ENCODE measurements at regions not wholly inside any gene's neighbourhood (a gene's known extent, or its start where the extent isn't known, plus 50 kb on each side); places are given as distances from the start of the nearest gene placed in this dataset.

DNA sequence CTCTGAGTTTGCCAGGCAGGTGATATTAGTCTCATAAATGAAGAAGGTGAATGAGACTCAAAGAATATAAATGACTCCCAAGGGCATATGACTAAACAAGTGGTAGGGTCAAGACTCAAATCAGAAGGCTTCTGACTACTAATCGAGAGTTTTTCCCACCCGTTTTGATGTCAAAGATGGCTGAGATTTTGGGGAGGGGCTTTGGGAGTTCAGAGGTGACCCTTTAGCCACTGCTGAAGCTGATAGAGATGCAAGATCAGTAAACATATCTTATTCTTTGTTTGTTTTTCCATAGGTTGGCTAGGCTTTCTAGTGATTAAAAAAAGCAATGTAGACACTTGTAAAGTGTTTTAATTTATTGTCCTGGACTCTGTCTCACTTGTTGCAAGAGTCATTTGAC, 239.6 kb upstream of the PLEKHG7 start:
- Histone ChIP-seq H3K4me3 (ENCODE audit: low read depth, low read length) (no peak overlapping the region), H3K4me1 (ENCODE audit: control insufficient read depth, insufficient read depth, low read length) (peaks cover 19% of the 10 kb centered on the region), H3K9ac (ENCODE audit: low read depth, low read length) (no peak overlapping the region), H3K27me3 (ENCODE audit: control insufficient read depth, insufficient read depth, low read length) (no peaks in the 10 kb centered on the region), H3K36me3 (ENCODE audit: control insufficient read depth, insufficient read depth, low read length) (no peaks in the 10 kb centered on the region), H3K9me3 (ENCODE audit: control insufficient read depth, insufficient read depth, low read length) (no peaks in the 10 kb centered on the region)

DNA sequence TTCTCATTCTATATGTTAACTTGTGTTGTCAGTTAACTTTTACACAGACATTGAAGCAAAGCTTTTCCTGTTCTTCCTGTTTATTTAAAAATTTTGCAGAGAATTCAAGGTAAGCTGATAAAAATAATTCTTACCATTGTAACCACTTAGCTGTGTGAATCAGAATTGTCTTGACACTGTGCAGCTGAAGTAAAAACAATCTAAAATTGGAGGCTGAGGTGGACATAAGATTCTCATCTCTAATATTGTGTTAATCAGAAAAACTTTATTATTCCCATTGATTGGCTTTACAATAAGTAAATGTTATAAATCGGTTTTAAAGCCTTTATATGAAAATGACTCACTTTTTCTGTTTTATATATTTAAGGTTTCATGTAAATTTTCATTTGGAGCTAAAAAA, 240.3 kb upstream of the PLEKHG7 start:
- H3K36me3 ChIP-seq (ENCODE audit: control insufficient read depth, insufficient read depth, low read length) = no peaks in the 10 kb centered on the region
- no peak overlapping the region for H3K4me3 ChIP-seq (ENCODE audit: low read depth, low read length)
- no peaks in the 10 kb centered on the region for H3K9me3 ChIP-seq (ENCODE audit: control insufficient read depth, insufficient read depth, low read length)
- H3K27me3 ChIP-seq (ENCODE audit: control insufficient read depth, insufficient read depth, low read length) = no peaks in the 10 kb centered on the region
- H3K9ac ChIP-seq (ENCODE audit: low read depth, low read length) = no peak overlapping the region
- peaks cover 19% of the 10 kb centered on the region for H3K4me1 ChIP-seq (ENCODE audit: control insufficient read depth, insufficient read depth, low read length)

DNA sequence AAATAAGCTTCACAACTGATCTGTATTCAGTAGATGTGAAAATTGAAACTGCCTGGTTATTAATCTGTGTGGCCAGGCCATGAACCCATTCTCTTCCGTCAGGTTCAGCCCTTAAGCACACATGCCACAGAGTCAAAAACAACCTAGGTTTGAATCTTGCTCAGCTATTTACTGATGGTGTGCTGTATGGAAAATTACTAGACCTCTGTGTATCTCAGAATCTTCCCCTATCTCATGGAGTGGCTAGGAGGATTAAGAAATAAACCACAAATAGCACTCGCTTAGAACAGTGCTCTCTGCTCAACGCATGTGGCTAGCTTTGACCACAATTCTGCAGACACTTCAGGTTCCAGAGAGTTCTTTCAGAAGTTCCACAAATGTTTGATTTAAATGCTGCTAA, 240.7 kb upstream of the PLEKHG7 start:
- Histone ChIP-seq H3K36me3 (ENCODE audit: control insufficient read depth, insufficient read depth, low read length) (no peaks in the 10 kb centered on the region), H3K4me3 (ENCODE audit: low read depth, low read length) (no peak overlapping the region), H3K9me3 (ENCODE audit: control insufficient read depth, insufficient read depth, low read length) (no peaks in the 10 kb centered on the region), H3K4me1 (ENCODE audit: control insufficient read depth, insufficient read depth, low read length) (peaks cover 17% of the 10 kb centered on the region), H3K27me3 (ENCODE audit: control insufficient read depth, insufficient read depth, low read length) (no peaks in the 10 kb centered on the region), H3K9ac (ENCODE audit: low read depth, low read length) (no peak overlapping the region)

DNA sequence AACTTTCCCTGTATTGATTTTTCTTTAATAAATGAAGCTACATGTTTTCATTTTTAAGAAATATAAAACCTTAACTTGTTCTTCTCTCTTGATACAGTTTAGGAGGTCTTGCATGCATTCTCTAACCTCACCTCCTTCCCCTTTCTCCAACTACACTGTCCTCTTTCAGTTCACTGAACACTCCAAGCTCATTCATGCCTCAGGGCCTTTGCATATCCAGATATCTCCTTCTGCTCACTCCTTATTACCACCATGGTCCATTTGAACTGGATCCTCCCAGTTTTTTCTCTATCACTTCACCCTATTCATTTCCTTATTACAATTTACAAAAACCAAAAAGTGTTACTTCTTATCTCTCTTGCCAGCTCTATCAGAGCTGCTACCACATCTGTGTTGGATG, 242.9 kb upstream of the PLEKHG7 start:
- H3K4me1 ChIP-seq (ENCODE audit: control insufficient read depth, insufficient read depth, low read length) = peaks cover 4% of the 10 kb centered on the region
- H3K4me3 ChIP-seq (ENCODE audit: low read depth, low read length) = no peak overlapping the region
- H3K27me3 ChIP-seq (ENCODE audit: control insufficient read depth, insufficient read depth, low read length) = no peaks in the 10 kb centered on the region
- no peak overlapping the region for H3K9ac ChIP-seq (ENCODE audit: low read depth, low read length)
- no peaks in the 10 kb centered on the region for H3K36me3 ChIP-seq (ENCODE audit: control insufficient read depth, insufficient read depth, low read length)
- no peaks in the 10 kb centered on the region for H3K9me3 ChIP-seq (ENCODE audit: control insufficient read depth, insufficient read depth, low read length)

DNA sequence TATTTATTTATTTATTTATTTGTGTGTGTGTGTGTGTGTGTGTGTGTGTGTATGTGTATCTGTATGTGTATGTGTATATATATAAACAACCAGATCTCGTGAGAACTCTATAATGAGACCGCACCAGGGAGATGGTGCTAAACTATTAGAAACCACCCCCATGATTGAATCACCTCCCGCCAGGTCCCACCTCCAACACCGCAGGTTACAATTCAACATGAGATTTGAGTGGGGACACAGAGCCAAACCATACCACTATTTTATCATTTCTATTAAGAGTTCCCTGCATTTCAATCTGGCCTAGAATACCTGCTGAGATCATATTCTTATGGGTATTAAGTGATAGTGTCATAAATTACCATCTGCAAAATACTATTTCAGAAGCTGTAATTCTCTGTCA, 243.8 kb upstream of the PLEKHG7 start:
- Histone ChIP-seq H3K9me3 (ENCODE audit: control insufficient read depth, insufficient read depth, low read length) (no peaks in the 10 kb centered on the region), H3K27me3 (ENCODE audit: control insufficient read depth, insufficient read depth, low read length) (no peaks in the 10 kb centered on the region), H3K4me1 (ENCODE audit: control insufficient read depth, insufficient read depth, low read length) (no peaks in the 10 kb centered on the region), H3K9ac (ENCODE audit: low read depth, low read length) (no peak overlapping the region), H3K4me3 (ENCODE audit: low read depth, low read length) (no peak overlapping the region), H3K36me3 (ENCODE audit: control insufficient read depth, insufficient read depth, low read length) (no peaks in the 10 kb centered on the region)

DNA sequence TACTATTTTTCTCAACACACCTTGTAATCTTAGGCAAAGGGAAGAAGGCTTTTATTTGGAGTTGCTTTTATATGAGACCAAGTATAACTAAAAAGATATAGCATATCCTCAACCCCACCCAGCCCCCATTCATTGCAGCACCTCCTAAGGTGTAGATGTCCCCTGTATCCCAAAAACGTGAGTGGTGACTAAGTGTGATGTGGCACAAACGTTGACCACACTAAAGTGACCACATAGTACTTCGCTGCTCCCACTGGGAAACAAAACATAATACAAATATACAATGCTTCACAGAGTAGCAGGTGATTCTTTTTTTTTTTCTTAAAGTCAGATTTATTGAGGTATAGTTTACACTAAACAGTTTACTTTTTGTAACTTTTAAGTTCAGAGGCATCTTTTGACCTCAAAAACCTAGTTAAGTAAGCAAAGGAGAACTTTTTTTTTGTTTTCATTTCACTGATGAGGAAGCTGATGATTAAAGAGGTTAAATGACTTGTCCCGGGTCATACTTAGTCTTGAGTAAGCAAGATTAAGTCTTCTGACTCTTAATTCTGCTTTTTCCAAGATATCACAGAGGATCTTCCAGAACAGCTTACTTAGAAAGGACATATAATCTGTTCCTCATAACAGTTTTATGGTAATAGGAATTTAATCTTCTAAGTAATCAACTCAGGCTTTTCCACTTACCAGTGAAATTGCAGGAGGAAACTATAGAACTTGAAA, 245.2 kb upstream of the PLEKHG7 start:
- Histone ChIP-seq H3K36me3 (ENCODE audit: control insufficient read depth, insufficient read depth, low read length) (no peaks in the 10 kb centered on the region), H3K4me1 (ENCODE audit: control insufficient read depth, insufficient read depth, low read length) (no peaks in the 10 kb centered on the region), H3K9ac (ENCODE audit: low read depth, low read length) (no peak overlapping the region), H3K27me3 (ENCODE audit: control insufficient read depth, insufficient read depth, low read length) (no peaks in the 10 kb centered on the region), H3K9me3 (ENCODE audit: control insufficient read depth, insufficient read depth, low read length) (no peaks in the 10 kb centered on the region), H3K4me3 (ENCODE audit: low read depth, low read length) (no peak overlapping the region)

DNA sequence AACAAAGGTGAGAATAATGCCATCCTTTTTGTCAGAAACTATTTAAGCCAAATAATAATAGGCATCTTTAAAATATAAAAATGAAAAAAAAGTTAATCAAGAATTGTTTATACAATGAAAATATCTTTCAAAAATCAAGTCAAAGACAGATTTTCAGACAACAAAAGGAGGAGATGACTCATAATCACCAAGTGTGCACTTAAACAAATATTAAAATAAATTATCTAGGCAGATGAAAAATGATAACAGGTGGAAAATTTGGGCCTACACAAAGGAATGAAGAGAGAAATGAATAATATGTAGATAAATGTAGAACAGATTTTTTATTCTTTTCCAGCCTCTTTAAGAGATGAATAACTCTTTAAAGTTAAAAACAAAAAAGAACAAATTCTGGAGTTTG, 250.0 kb upstream of the PLEKHG7 start:
- no peaks in the 10 kb centered on the region for H3K9me3 ChIP-seq (ENCODE audit: control insufficient read depth, insufficient read depth, low read length)
- H3K4me1 ChIP-seq (ENCODE audit: control insufficient read depth, insufficient read depth, low read length) = no peaks in the 10 kb centered on the region
- no peak overlapping the region for H3K9ac ChIP-seq (ENCODE audit: low read depth, low read length)
- no peak overlapping the region for H3K4me3 ChIP-seq (ENCODE audit: low read depth, low read length)
- no peaks in the 10 kb centered on the region for H3K36me3 ChIP-seq (ENCODE audit: control insufficient read depth, insufficient read depth, low read length)
- H3K27me3 ChIP-seq (ENCODE audit: control insufficient read depth, insufficient read depth, low read length) = no peaks in the 10 kb centered on the region

DNA sequence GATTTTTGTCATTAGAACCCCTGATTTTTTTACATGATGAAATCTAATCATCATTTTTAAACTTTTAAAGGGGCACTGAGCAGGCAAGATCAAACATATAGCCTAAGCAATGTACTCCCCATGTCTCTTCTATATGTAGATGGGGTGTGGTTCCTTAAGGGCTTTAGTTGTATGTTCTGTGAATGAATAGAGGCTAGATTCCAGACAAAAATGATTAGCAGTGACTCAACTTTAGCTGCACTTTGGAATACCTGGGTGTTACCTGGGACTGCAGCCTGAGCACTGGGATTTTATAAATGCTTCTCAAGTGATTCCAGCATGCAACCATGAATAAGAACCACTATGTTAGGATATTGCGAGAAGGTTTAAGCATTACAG, 256.7 kb upstream of the PLEKHG7 start:
- Histone ChIP-seq H3K9ac (ENCODE audit: low read depth, low read length) (no peak overlapping the region), H3K27me3 (ENCODE audit: control insufficient read depth, insufficient read depth, low read length) (no peaks in the 10 kb centered on the region), H3K9me3 (ENCODE audit: control insufficient read depth, insufficient read depth, low read length) (no peaks in the 10 kb centered on the region), H3K4me3 (ENCODE audit: low read depth, low read length) (no peak overlapping the region), H3K4me1 (ENCODE audit: control insufficient read depth, insufficient read depth, low read length) (no peaks in the 10 kb centered on the region), H3K36me3 (ENCODE audit: control insufficient read depth, insufficient read depth, low read length) (no peaks in the 10 kb centered on the region)

DNA sequence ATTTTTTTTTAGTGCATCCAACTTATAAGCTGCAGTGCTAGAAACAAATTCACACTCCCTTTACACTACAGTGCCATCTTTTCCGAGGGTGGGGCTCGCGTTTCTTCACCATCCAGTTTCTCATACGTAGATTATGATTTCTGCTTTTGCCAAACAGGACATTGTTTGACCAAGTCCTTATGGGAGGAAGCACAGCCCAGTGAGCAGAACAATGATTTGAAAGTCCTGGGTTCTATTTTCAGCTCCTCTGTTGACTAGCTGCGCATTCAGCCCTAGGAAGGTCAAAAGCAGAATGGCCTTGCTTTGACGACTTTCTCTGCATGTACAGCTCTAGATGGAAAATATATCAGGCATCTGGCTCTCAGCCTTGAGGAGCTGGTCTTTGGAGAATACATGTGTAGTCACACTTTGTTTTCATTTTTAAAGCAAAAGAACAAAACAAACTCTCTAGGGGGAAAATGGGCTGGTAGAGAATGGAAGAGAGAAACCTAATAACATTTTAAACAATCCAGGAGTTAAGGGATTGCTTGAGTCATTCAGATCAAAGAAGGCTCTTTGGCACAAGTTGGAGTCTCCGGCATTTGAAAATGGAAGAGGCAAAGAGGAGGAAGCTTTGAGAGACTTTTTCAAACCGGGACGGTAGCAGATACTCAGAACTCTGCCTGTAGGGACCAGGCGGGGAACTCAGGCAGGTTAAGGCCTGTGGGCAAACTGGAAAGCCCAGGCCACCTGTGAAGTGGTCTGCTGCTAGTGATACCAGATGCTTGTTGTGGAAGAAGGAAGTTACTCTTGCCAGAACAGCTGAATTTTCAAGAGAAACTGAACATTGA, 257.3 kb upstream of the PLEKHG7 start:
- no peaks in the 10 kb centered on the region for H3K36me3 ChIP-seq (ENCODE audit: control insufficient read depth, insufficient read depth, low read length)
- H3K9me3 ChIP-seq (ENCODE audit: control insufficient read depth, insufficient read depth, low read length) = no peaks in the 10 kb centered on the region
- no peak overlapping the region for H3K9ac ChIP-seq (ENCODE audit: low read depth, low read length)
- H3K4me3 ChIP-seq (ENCODE audit: low read depth, low read length) = no peak overlapping the region
- H3K27me3 ChIP-seq (ENCODE audit: control insufficient read depth, insufficient read depth, low read length) = no peaks in the 10 kb centered on the region
- H3K4me1 ChIP-seq (ENCODE audit: control insufficient read depth, insufficient read depth, low read length) = no peaks in the 10 kb centered on the region

DNA sequence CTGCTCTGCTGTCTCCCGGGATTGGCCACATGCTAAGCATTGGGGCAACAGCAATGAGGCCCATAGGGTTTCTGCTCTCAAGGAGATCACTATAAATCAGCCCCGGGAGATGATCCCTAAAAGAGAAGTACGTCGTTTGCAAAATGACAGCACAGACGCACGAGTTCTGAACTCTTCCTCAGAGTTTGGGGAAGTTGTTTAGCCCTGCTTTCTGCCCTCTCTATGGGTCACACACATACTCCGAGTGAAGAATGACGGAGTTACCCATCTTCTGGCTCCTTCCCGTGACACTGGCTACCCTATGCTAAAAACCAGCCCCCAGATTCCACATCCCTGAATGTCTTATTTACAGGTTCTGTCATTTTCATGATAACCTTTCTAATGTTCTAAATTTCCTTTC, 258.0 kb upstream of the PLEKHG7 start:
- no peak overlapping the region for H3K4me3 ChIP-seq (ENCODE audit: low read depth, low read length)
- H3K9ac ChIP-seq (ENCODE audit: low read depth, low read length) = no peak overlapping the region
- no peaks in the 10 kb centered on the region for H3K9me3 ChIP-seq (ENCODE audit: control insufficient read depth, insufficient read depth, low read length)
- H3K27me3 ChIP-seq (ENCODE audit: control insufficient read depth, insufficient read depth, low read length) = no peaks in the 10 kb centered on the region
- H3K36me3 ChIP-seq (ENCODE audit: control insufficient read depth, insufficient read depth, low read length) = no peaks in the 10 kb centered on the region
- H3K4me1 ChIP-seq (ENCODE audit: control insufficient read depth, insufficient read depth, low read length) = no peaks in the 10 kb centered on the region

DNA sequence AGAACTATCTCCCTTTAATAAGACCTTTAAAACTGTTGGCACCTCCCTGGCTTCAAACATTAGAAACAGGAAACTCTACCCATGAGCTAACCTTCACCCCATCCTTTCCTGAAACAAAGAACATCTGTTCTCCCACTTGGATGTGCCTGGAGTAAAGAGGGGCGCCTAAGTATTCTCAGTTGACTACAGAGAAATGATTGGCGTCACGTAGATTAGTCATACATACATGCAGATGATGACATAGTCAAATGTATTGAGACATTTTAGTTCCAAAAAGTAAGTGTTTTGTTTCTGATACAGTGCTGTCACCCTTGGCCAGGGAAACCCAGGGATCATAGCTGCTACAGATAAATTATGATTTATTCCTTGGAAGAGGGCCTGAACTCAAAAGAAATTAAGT, 260.0 kb upstream of the PLEKHG7 start:
- H3K9me3 ChIP-seq (ENCODE audit: control insufficient read depth, insufficient read depth, low read length) = no peaks in the 10 kb centered on the region
- H3K27me3 ChIP-seq (ENCODE audit: control insufficient read depth, insufficient read depth, low read length) = no peaks in the 10 kb centered on the region
- no peaks in the 10 kb centered on the region for H3K36me3 ChIP-seq (ENCODE audit: control insufficient read depth, insufficient read depth, low read length)
- H3K4me3 ChIP-seq (ENCODE audit: low read depth, low read length) = no peak overlapping the region
- H3K4me1 ChIP-seq (ENCODE audit: control insufficient read depth, insufficient read depth, low read length) = no peaks in the 10 kb centered on the region
- H3K9ac ChIP-seq (ENCODE audit: low read depth, low read length) = no peak overlapping the region

DNA sequence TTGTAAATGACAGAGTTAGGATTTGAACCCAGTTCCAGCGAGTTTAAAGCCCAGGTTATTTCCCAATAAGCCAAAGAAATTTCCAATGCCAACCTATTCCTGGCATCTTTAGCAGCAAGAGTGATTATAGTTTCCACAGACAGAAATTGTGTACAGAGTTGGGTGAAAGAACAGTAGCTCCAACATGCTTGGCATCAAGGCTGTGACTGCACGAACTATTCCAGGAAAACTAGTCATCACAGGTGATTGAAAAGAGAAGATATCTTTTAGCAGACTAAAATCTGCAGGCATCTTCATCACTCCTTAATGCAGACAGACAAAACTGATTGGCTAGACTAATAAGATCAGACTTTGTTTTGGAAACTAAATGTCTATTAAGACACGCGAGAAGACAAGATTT, 262.7 kb upstream of the PLEKHG7 start:
- Histone ChIP-seq H3K27me3 (ENCODE audit: control insufficient read depth, insufficient read depth, low read length) (no peaks in the 10 kb centered on the region), H3K4me3 (ENCODE audit: low read depth, low read length) (no peak overlapping the region), H3K4me1 (ENCODE audit: control insufficient read depth, insufficient read depth, low read length) (no peaks in the 10 kb centered on the region), H3K9me3 (ENCODE audit: control insufficient read depth, insufficient read depth, low read length) (no peaks in the 10 kb centered on the region), H3K9ac (ENCODE audit: low read depth, low read length) (no peak overlapping the region), H3K36me3 (ENCODE audit: control insufficient read depth, insufficient read depth, low read length) (no peaks in the 10 kb centered on the region)
